ENCODE measurements at regions not wholly inside any gene's neighbourhood (a gene's known extent, or its start where the extent isn't known, plus 50 kb on each side); places are given as distances from the start of the nearest gene placed in this dataset.

DNA sequence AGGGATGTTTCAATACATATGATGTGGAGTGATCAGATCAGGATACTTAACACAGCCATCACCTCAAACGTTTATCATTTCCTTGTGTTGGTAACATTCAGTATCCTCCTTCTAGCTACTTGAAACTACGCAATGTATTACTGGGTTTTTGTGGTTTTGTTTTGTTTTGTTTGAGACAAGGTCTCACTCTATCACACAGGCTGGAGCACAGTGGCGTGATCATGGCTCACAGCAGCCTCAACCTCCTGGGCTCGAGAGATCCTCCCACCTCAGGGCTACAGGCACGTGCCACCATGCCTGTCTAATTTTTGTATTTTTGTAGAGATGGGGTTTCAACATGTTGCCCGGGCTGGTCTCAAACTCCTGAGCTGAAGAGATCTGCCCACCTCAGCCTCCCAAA is 70.2 kb upstream of the BCL11B start:
- no peak for TF ChIP-seq HDGF (IDR thresholded peaks at IDR 0.05; ENCODE audit: borderline replicate concordance)
- no peak for TF ChIP-seq SP1 (IDR thresholded peaks at IDR 0.05)
- TF ChIP-seq ARNT (IDR thresholded peaks at IDR 0.05), result no peak
- no peak for TF ChIP-seq FOXM1 (IDR thresholded peaks at IDR 0.05; ENCODE audit: borderline replicate concordance)
- TF ChIP-seq SUZ12 (IDR thresholded peaks at IDR 0.05), result no peak
- TF ChIP-seq FOXA1 (IDR thresholded peaks at IDR 0.05), result no peak
- no peak for TF ChIP-seq BHLHE40 (IDR thresholded peaks at IDR 0.05; ENCODE audit: borderline replicate concordance)
- POLR2A ChIA-PET, result no interaction called here
- CTCF ChIA-PET, result interaction anchor here (1.0 kb wide), 1 partner anchor 51 kb away, joined by 4 read pairs; no protein-coding TSS in a partner anchor
- DNase-seq (ENCODE audit: extremely low spot score), result no peak

DNA sequence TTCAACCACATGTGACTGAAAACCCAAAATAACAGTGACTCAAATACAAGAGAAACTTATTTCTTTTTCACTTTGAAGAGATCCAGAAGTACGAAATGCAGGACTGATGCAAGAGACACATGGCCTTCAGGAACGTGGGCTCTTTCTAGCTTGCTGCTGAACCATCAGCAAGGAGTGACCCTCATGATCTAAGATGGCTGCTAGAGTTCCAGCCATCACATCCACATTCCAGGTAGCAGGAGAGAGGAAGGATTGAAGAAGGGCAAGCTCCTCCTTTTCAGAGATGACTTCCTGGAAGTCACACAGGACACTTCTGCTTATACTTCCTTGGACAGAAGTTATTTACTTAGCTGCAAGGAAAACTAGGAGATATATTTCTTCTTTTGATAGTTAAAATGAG is 67.6 kb upstream of the BCL11B start:
- CTCF ChIA-PET, result interaction anchor here (1.2 kb wide), 1 partner anchor 20 kb away, joined by 4 read pairs; no protein-coding TSS in a partner anchor
- TF ChIP-seq HDGF (IDR thresholded peaks at IDR 0.05; ENCODE audit: borderline replicate concordance) (no peak), ZNF384 (IDR thresholded peaks at IDR 0.05) (no peak), FOXM1 (IDR thresholded peaks at IDR 0.05; ENCODE audit: borderline replicate concordance) (no peak), FOXK2 (IDR thresholded peaks at IDR 0.05) (no peak), LEF1 (IDR thresholded peaks at IDR 0.05; ENCODE audit: borderline replicate concordance) (no peak), BHLHE40 (IDR thresholded peaks at IDR 0.05; ENCODE audit: borderline replicate concordance) (no peak), FOXA1 (IDR thresholded peaks at IDR 0.05) (no peak), SP1 (IDR thresholded peaks at IDR 0.05) (no peak), CTBP1 (IDR thresholded peaks at IDR 0.05; ENCODE audit: borderline replicate concordance) (no peak), SUZ12 (IDR thresholded peaks at IDR 0.05) (no peak), NFRKB (IDR thresholded peaks at IDR 0.05) (no peak), TARDBP (IDR thresholded peaks at IDR 0.05) (no peak), ARNT (IDR thresholded peaks at IDR 0.05) (no peak)
- TF ChIP-seq, protein P1, sequence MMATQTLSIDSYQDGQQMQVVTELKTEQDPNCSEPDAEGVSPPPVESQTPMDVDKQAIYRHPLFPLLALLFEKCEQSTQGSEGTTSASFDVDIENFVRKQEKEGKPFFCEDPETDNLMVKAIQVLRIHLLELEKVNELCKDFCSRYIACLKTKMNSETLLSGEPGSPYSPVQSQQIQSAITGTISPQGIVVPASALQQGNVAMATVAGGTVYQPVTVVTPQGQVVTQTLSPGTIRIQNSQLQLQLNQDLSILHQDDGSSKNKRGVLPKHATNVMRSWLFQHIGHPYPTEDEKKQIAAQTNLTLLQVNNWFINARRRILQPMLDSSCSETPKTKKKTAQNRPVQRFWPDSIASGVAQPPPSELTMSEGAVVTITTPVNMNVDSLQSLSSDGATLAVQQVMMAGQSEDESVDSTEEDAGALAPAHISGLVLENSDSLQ (IDR thresholded peaks at IDR 0.05), result no peak
- DNase-seq (ENCODE audit: extremely low spot score), result no peak
- POLR2A ChIA-PET, result no interaction called here

DNA sequence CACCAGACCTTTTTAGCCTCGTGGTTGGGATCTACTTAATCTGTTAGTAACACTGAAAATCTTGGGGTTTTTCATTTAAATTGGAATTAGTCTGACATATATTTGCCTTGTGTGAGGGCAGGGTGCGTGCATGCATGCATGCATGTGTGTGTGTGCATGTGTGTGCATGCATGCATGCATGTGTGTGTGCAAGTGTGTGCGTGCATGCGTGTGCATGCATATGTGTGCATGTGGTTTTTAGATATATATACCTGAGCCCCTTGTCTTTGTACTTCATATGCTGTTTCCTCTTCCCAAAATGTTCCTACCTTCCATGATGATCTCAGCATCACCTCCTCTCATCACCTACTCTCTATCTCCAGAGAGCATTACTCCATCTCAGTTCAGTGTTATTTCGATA is 66.3 kb upstream of the BCL11B start:
- CTCF ChIA-PET, result interaction anchor here (0.6 to 1.1 kb wide), 2 partner anchors 17 to 30 kb away, joined by 4 to 6 read pairs; no protein-coding TSS in a partner anchor

DNA sequence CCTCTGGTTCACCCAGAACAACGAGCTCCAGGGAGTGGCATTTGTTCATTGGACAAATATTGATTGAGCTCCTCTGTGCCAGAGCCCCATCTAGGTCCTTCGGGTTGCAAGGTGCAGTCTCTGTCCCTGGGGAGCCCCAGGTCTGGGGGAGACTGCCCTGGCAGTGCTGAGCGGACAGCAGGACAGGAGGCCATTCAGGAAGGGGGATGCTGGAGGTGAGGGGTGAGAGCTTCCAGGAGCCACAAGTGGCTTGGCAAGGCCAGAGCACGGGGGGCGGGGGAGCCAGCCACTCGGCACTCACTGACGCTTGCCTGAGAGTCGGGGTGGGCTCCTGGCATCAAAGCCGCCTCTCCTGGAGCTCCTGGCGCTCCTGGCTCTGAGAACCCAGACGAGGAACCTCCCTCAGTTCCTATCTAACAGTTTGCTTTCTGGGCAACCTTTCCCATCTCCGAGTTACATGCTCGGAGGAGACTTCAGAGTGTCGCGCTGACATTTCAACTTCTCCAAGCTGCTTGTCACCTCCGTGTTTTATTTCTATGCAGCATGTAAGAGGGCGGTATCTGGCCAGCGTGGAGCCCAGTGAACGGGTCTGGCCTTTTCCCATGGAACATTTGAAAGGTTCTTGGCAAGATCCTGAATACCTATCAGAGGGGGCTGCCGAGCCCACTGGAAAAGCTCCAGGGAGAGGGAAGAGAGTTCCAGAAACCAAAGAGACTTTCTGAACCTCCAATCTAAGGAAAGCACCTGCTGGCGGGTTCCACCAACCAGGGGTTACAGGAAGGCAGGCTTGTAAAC is 62.0 kb upstream of the BCL11B start:
- DNase-seq (ENCODE audit: extremely low spot score), result no peak
- TF ChIP-seq BHLHE40 (IDR thresholded peaks at IDR 0.05; ENCODE audit: borderline replicate concordance) (no peak), FOXA1 (IDR thresholded peaks at IDR 0.05) (no peak), FOXK2 (IDR thresholded peaks at IDR 0.05) (no peak)
- CTCF ChIA-PET, result interaction anchor here (0.6 to 2.5 kb wide), 3 partner anchors 14 to 81 kb away, joined by 3 to 14 read pairs (median 3); no protein-coding TSS in a partner anchor
- POLR2A ChIA-PET, result no interaction called here

More for the DNA sequence above, 66.3 kb upstream of the BCL11B start:
- TF ChIP-seq FOXM1 (IDR thresholded peaks at IDR 0.05; ENCODE audit: borderline replicate concordance), result no peak
- TF ChIP-seq LEF1 (IDR thresholded peaks at IDR 0.05; ENCODE audit: borderline replicate concordance), result no peak
- TF ChIP-seq L3MBTL2 (conservative IDR thresholded peaks at IDR 0.05), result no peak
- TF ChIP-seq NFRKB (IDR thresholded peaks at IDR 0.05), result no peak
- TF ChIP-seq FOXK2 (IDR thresholded peaks at IDR 0.05), result no peak
- no peak for TF ChIP-seq TARDBP (IDR thresholded peaks at IDR 0.05)
- TF ChIP-seq FOXA1 (IDR thresholded peaks at IDR 0.05), result no peak
- no peak for TF ChIP-seq ELF4 (IDR thresholded peaks at IDR 0.05)
- TF ChIP-seq ZNF384 (IDR thresholded peaks at IDR 0.05), result no peak
- TF ChIP-seq CTBP1 (IDR thresholded peaks at IDR 0.05; ENCODE audit: borderline replicate concordance), result no peak
- TF ChIP-seq HDGF (IDR thresholded peaks at IDR 0.05; ENCODE audit: borderline replicate concordance), result no peak
- no peak for TF ChIP-seq SUZ12 (IDR thresholded peaks at IDR 0.05)
- POLR2A ChIA-PET, result no interaction called here
- no peak for DNase-seq (ENCODE audit: extremely low spot score)

DNA sequence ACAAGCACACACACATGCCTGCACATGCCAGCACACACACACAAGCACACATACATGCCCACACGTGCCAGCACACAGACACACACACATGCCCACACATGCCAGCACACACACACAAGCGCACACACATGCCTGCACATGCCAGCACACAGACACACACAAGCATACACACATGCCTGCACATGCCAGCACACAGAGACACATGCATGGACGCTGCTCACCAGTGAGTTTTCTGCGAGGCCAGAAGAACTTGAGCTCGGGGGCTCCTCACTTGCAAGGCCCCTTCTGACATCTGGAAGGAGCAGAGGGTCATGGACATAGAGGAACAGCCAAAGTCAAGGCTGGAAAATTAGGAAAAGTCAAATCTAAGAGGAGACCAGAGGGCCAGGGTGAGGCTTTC is 61.2 kb upstream of the BCL11B start:
- TF ChIP-seq FOXK2 (IDR thresholded peaks at IDR 0.05), result no peak
- TF ChIP-seq NFRKB (IDR thresholded peaks at IDR 0.05), result no peak
- no peak for TF ChIP-seq HDGF (IDR thresholded peaks at IDR 0.05; ENCODE audit: borderline replicate concordance)
- no peak for TF ChIP-seq LEF1 (IDR thresholded peaks at IDR 0.05; ENCODE audit: borderline replicate concordance)
- no peak for TF ChIP-seq CTBP1 (IDR thresholded peaks at IDR 0.05; ENCODE audit: borderline replicate concordance)
- no peak for TF ChIP-seq SUZ12 (IDR thresholded peaks at IDR 0.05)
- no peak for TF ChIP-seq TARDBP (IDR thresholded peaks at IDR 0.05)
- TF ChIP-seq ZNF384 (IDR thresholded peaks at IDR 0.05), result no peak
- no peak for TF ChIP-seq L3MBTL2 (conservative IDR thresholded peaks at IDR 0.05)
- TF ChIP-seq BHLHE40 (IDR thresholded peaks at IDR 0.05; ENCODE audit: borderline replicate concordance), result no peak
- TF ChIP-seq, protein P1 (IDR thresholded peaks at IDR 0.05), result no peak
- no peak for TF ChIP-seq FOXA1 (IDR thresholded peaks at IDR 0.05)
- no peak for TF ChIP-seq FOXM1 (IDR thresholded peaks at IDR 0.05; ENCODE audit: borderline replicate concordance)
- no peak for TF ChIP-seq SP1 (IDR thresholded peaks at IDR 0.05)
- POLR2A ChIA-PET, result no interaction called here
- DNase-seq (ENCODE audit: extremely low spot score), result no peak
- CTCF ChIA-PET, result interaction anchor here (2.5 kb wide), 1 partner anchor 13 kb away, joined by 14 read pairs; no protein-coding TSS in a partner anchor

DNA sequence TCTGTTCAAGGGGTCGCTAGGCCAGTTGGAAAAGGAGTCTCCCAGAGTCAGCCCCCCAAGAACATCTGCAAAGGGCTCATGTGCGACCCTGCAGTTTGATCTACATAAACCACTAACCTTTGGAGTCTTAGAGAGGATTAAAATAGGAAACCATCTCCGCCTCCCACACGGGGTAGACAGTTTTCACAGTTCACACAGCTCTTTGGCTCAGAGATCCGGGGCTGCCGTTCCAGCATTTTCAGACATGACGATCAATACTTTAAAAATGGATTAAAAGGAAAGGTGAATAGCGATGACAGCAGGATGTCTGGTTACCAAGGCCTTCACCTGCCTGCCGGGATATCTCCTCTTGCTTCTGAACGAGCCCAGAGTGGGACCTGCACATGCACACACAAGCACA is 59.8 kb upstream of the BCL11B start:
- POLR2A ChIA-PET, result no interaction called here
- CTCF ChIA-PET, result interaction anchor here (1.5 kb wide), 1 partner anchor 12 kb away, joined by 6 read pairs; no protein-coding TSS in a partner anchor
- DNase-seq (ENCODE audit: extremely low spot score), result no peak
- TF ChIP-seq FOXA1 (IDR thresholded peaks at IDR 0.05) (no peak), FOXK2 (IDR thresholded peaks at IDR 0.05) (no peak), TARDBP (IDR thresholded peaks at IDR 0.05) (no peak), BHLHE40 (IDR thresholded peaks at IDR 0.05; ENCODE audit: borderline replicate concordance) (no peak), HDGF (IDR thresholded peaks at IDR 0.05; ENCODE audit: borderline replicate concordance) (no peak), CTBP1 (IDR thresholded peaks at IDR 0.05; ENCODE audit: borderline replicate concordance) (no peak), FOXM1 (IDR thresholded peaks at IDR 0.05; ENCODE audit: borderline replicate concordance) (no peak)
